ENCODE measurements at regions not wholly inside any gene's neighbourhood (a gene's known extent, or its start where the extent isn't known, plus 50 kb on each side); places are given as distances from the start of the nearest gene placed in this dataset.
A peak's percentile ranks its signal among the peaks of the same experiment; 100 is the strongest.

GRCh38 chr18:21991081-21991534, 178.3 kb upstream of the GATA6 start:
- Histone ChIP-seq H3K9me3 (no peaks in the 10 kb centered on the region), H3K36me3 (no peaks in the 10 kb centered on the region), H3K4me1 (peaks cover 0 to 4% (median under 1%) of the 10 kb centered on the region in 4 donors), H3K27me3 (no peaks in the 10 kb centered on the region), H3K27ac (no peak overlapping the region), H3K4me3 (no peak overlapping the region)
- DNase-seq (no peak), ATAC-seq (ENCODE audit: low FRiP score in 2 of 2) (peak; percentile 36 to 62)
- 21 to 40% methylated on average over 1 of the region's 1 CpG for WGBS, 2 donors
- TF ChIP-seq POLR2AphosphoS5 (IDR thresholded peaks at IDR 0.05): no peak
- no peak for TF ChIP-seq CTCF (IDR thresholded peaks at IDR 0.05)
- no peak for TF ChIP-seq EP300 (IDR thresholded peaks at IDR 0.05)
- no peak for TF ChIP-seq POLR2A (IDR thresholded peaks at IDR 0.05)

GRCh38 chr18:21991886-21992285, 177.5 kb upstream of the GATA6 start:
- ATAC-seq (ENCODE audit: low FRiP score in 2 of 2): no peak
- Histone ChIP-seq H3K9me3 (no peaks in the 10 kb centered on the region), H3K4me1 (peaks cover 0 to 10% (median 3%) of the 10 kb centered on the region in 4 donors), H3K4me3 (no peak overlapping the region), H3K36me3 (no peaks in the 10 kb centered on the region), H3K27ac (no peak overlapping the region), H3K27me3 (no peaks in the 10 kb centered on the region)
- DNase-seq: no peak
- TF ChIP-seq EP300 (IDR thresholded peaks at IDR 0.05): no peak
- no peak for TF ChIP-seq CTCF (IDR thresholded peaks at IDR 0.05)
- no peak for TF ChIP-seq POLR2A (IDR thresholded peaks at IDR 0.05)
- 84% methylated on average over 6 of the region's 6 CpGs for WGBS, 2 donors

- WGBS, 2 donors: 70 to 71% methylated on average over 2 to 3 of the region's 3 CpGs
- Histone ChIP-seq H3K4me3 (no peak overlapping the region), H3K9me3 (no peaks in the 10 kb centered on the region), H3K4me1 (peaks cover 7 to 14% (median 8%) of the 10 kb centered on the region in 4 donors), H3K36me3 (no peaks in the 10 kb centered on the region), H3K27ac (peak overlapping the region in 3 of 4 donors; percentile 49 to 59 (median 54)), H3K27me3 (no peaks in the 10 kb centered on the region)
- no peak for DNase-seq
- TF ChIP-seq POLR2AphosphoS5 (IDR thresholded peaks at IDR 0.05) (no peak), POLR2A (IDR thresholded peaks at IDR 0.05) (no peak), CTCF (IDR thresholded peaks at IDR 0.05) (no peak), EP300 (IDR thresholded peaks at IDR 0.05) (no peak)
- peak; percentile 38 to 73 for ATAC-seq (ENCODE audit: low FRiP score in 2 of 2)
Observed at GRCh38 chr18:21996351-21996826, 173.0 kb upstream of the GATA6 start.

- ATAC-seq (ENCODE audit: low FRiP score in 2 of 2) (peak; percentile 70 to 77), DNase-seq (no peak)
- H3K36me3 ChIP-seq: no peaks in the 10 kb centered on the region
- H3K9me3 ChIP-seq: no peaks in the 10 kb centered on the region
- H3K4me1 ChIP-seq: peaks cover 5 to 14% (median 8%) of the 10 kb centered on the region in 4 donors
- TF ChIP-seq CTCF (IDR thresholded peaks at IDR 0.05) (peak; percentile 68 to 87 (median 74)), POLR2AphosphoS5 (IDR thresholded peaks at IDR 0.05) (no peak)
- H3K4me3 ChIP-seq: no peak overlapping the region
- no peaks in the 10 kb centered on the region for H3K27me3 ChIP-seq
- WGBS, 2 donors: 50 to 53% methylated on average over 14 of the region's 14 CpGs
- peak overlapping the region in 2 of 4 donors; percentile 49 to 54 for H3K27ac ChIP-seq
Observed at GRCh38 chr18:21997207-21998143, 171.9 kb upstream of the GATA6 start.

Data from upper lobe of left lung (tissue), 6 donors.